Astrocyte (in vitro differentiated cells and primary cell): ENCODE measurements at regions not wholly inside any gene's neighbourhood (a gene's known extent, or its start where the extent isn't known, plus 50 kb on each side); places are given as distances from the start of the nearest gene placed in this dataset.

Source experiments
- DNase-seq: peaks from one replicate; pipeline ENCODE4 v3.0.0-alpha.2; 2010; ENCODE audit warnings: low read depth
- FAIRE-seq: peaks from 2 replicates; lab custom pipeline; 2011; peaks lifted over from hg19 to GRCh38; lab: Jason Lieb, UNC
- H2AFZ ChIP-seq: 2 replicates; pipeline ENCODE4 v1.6.0; 2012; ENCODE audit warnings: low read depth, low read length, inconsistent platforms
- H3K27ac ChIP-seq: 2 replicates; pipeline ENCODE4 v1.5.1; 2011; ENCODE audit warnings: low read depth, low read length, inconsistent platforms
- H3K27me3 ChIP-seq: 2 replicates; pipeline ENCODE4 v1.6.0; 2011; ENCODE audit warnings: low read length, inconsistent platforms; ENCODE audit not compliant: insufficient read depth
- H3K36me3 ChIP-seq: 2 replicates; pipeline ENCODE4 v1.5.1; 2011; ENCODE audit warnings: low read length, inconsistent platforms; ENCODE audit not compliant: insufficient read depth
- H3K4me1 ChIP-seq: 2 replicates; pipeline ENCODE4 v1.5.1; 2011; ENCODE audit warnings: low read length, inconsistent platforms; ENCODE audit not compliant: insufficient read depth
- H3K4me2 ChIP-seq: 2 replicates; pipeline ENCODE4 v1.6.0; 2012; ENCODE audit warnings: low read length, inconsistent platforms
- H3K4me3 ChIP-seq: 2 replicates; pipeline ENCODE4 v1.5.1; 2011; ENCODE audit warnings: low read depth, mild to moderate bottlenecking, low read length, inconsistent platforms; ENCODE audit not compliant: insufficient read depth
- H3K79me2 ChIP-seq: 2 replicates; pipeline ENCODE4 v1.6.0; 2012; ENCODE audit warnings: mild to moderate bottlenecking, low read length, inconsistent platforms; ENCODE audit not compliant: insufficient read depth
- H3K9ac ChIP-seq: 2 replicates; pipeline ENCODE4 v1.6.0; 2012; ENCODE audit warnings: mild to moderate bottlenecking, low read length, inconsistent platforms
- H3K9me3 ChIP-seq: 2 replicates; pipeline ENCODE4 v1.5.1; 2012; ENCODE audit warnings: low read depth, mild to moderate bottlenecking, low read length, inconsistent platforms; ENCODE audit not compliant: insufficient read depth
- H4K20me1 ChIP-seq: 2 replicates; pipeline ENCODE4 v1.6.0; 2012; ENCODE audit warnings: low read length, inconsistent platforms; ENCODE audit not compliant: insufficient read depth
- H3K27ac Mint-ChIP-seq: one replicate; pipeline ENCODE4 v1.8.0; 2021; ENCODE audit warnings: mild to moderate bottlenecking, mixed read lengths; ENCODE audit not compliant: unreplicated experiment
- H3K27me3 Mint-ChIP-seq: one replicate; pipeline ENCODE4 v1.8.0; 2021; ENCODE audit warnings: low read depth, mixed read lengths; ENCODE audit not compliant: unreplicated experiment
- H3K36me3 Mint-ChIP-seq: one replicate; pipeline ENCODE4 v1.8.0; 2021; ENCODE audit warnings: low read depth, mixed read lengths; ENCODE audit not compliant: unreplicated experiment
- H3K4me1 Mint-ChIP-seq: one replicate; pipeline ENCODE4 v1.8.0; 2021; ENCODE audit warnings: low read depth, mixed read lengths; ENCODE audit not compliant: unreplicated experiment
- H3K4me3 Mint-ChIP-seq: one replicate; pipeline ENCODE4 v1.8.0; 2021; ENCODE audit warnings: mild to moderate bottlenecking, moderate library complexity, mixed read lengths; ENCODE audit not compliant: unreplicated experiment
- H3K9me3 Mint-ChIP-seq: one replicate; pipeline ENCODE4 v1.8.0; 2021; ENCODE audit warnings: mild to moderate bottlenecking, mixed read lengths; ENCODE audit not compliant: unreplicated experiment
- EZH2 ChIP-seq: IDR thresholded peaks from 2 replicates; pipeline ENCODE4 v1.6.1; 2012; ENCODE audit warnings: mild to moderate bottlenecking, low read length, inconsistent platforms; ENCODE audit not compliant: insufficient read depth
- TF ChIP-seq, protein P1 (sequence below): IDR thresholded peaks from 2 replicates; pipeline ENCODE4 v1.5.1; 2011; ENCODE audit warnings: low read depth, mild to moderate bottlenecking, inconsistent platforms, low read length, moderate library complexity; ENCODE audit not compliant: insufficient read depth

DNA sequence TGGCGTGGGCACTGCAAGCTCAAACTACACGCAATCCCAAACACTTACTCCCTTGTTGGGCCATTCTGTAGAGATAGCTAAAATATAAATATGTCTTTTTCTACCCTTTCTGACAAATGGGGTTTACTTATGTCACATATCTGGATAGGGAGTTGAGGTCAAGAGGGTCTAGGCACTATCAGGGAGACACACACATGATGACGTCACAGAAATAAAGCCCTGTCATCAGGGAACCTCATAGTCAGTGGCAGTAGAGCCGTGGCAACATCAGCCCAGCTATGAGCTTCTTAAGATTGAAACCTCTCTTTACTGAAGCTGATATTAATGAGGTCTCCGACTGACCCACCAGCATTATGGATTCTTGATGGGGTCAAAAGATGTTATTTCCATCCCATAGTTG is 234.6 kb upstream of the CDH7 start:
- TF ChIP-seq EZH2: no peak
- TF ChIP-seq, protein P1, sequence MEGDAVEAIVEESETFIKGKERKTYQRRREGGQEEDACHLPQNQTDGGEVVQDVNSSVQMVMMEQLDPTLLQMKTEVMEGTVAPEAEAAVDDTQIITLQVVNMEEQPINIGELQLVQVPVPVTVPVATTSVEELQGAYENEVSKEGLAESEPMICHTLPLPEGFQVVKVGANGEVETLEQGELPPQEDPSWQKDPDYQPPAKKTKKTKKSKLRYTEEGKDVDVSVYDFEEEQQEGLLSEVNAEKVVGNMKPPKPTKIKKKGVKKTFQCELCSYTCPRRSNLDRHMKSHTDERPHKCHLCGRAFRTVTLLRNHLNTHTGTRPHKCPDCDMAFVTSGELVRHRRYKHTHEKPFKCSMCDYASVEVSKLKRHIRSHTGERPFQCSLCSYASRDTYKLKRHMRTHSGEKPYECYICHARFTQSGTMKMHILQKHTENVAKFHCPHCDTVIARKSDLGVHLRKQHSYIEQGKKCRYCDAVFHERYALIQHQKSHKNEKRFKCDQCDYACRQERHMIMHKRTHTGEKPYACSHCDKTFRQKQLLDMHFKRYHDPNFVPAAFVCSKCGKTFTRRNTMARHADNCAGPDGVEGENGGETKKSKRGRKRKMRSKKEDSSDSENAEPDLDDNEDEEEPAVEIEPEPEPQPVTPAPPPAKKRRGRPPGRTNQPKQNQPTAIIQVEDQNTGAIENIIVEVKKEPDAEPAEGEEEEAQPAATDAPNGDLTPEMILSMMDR: no peak
- no peak overlapping the region for H2AFZ ChIP-seq
- no peaks in the 10 kb centered on the region for H3K36me3 ChIP-seq
- no peaks in the 10 kb centered on the region for H3K79me2 ChIP-seq
- H4K20me1 ChIP-seq: no peaks in the 10 kb centered on the region
- no peak overlapping the region for H3K9ac ChIP-seq
- Mint-ChIP-seq H3K9me3 (no peaks in the 10 kb centered on the region), H3K36me3 (no peaks in the 10 kb centered on the region), H3K4me3 (no peak overlapping the region), H3K27ac (no peak overlapping the region), H3K27me3 (no peaks in the 10 kb centered on the region), H3K4me1 (no peaks in the 10 kb centered on the region)
- DNase-seq: no peak
- FAIRE-seq: no peak
- H3K4me3 ChIP-seq: no peak overlapping the region
- H3K9me3 ChIP-seq: peaks cover 3% of the 10 kb centered on the region
- no peak overlapping the region for H3K27ac ChIP-seq
- no peaks in the 10 kb centered on the region for H3K4me1 ChIP-seq
- H3K27me3 ChIP-seq: no peaks in the 10 kb centered on the region
- no peak overlapping the region for H3K4me2 ChIP-seq

DNA sequence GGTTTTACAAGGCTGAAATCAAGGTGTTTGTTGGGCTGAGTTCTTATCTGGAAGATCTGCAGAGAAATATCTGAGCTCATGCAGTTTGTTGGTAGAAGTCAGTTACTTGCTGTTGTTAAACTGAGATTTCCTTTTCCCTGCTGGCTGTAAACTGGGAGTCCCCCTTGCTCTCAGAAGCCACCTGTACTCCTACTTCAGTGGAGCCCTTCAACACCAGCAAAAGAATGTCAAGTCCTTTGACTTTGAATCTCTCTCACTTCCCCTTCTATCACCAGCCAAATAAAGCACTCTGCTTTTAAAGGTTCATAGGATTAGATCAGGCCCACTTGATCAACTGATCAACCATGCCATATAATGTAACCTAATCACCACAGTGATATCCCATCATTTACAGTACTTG is 252.2 kb upstream of the CDH7 start:
- Histone ChIP-seq H4K20me1 (no peaks in the 10 kb centered on the region), H3K27me3 (no peaks in the 10 kb centered on the region), H3K4me3 (no peak overlapping the region), H3K27ac (no peak overlapping the region), H3K4me2 (no peak overlapping the region), H3K4me1 (no peaks in the 10 kb centered on the region), H2AFZ (no peak overlapping the region), H3K36me3 (no peaks in the 10 kb centered on the region), H3K9me3 (no peaks in the 10 kb centered on the region), H3K9ac (no peak overlapping the region), H3K79me2 (no peaks in the 10 kb centered on the region)
- TF ChIP-seq, protein P1: no peak
- TF ChIP-seq EZH2: no peak
- DNase-seq (no peak), FAIRE-seq (no peak)
- H3K4me1 Mint-ChIP-seq: no peaks in the 10 kb centered on the region
- H3K4me3 Mint-ChIP-seq: no peak overlapping the region
- no peaks in the 10 kb centered on the region for H3K9me3 Mint-ChIP-seq
- no peak overlapping the region for H3K27ac Mint-ChIP-seq
- H3K36me3 Mint-ChIP-seq: no peaks in the 10 kb centered on the region
- H3K27me3 Mint-ChIP-seq: no peaks in the 10 kb centered on the region

DNA sequence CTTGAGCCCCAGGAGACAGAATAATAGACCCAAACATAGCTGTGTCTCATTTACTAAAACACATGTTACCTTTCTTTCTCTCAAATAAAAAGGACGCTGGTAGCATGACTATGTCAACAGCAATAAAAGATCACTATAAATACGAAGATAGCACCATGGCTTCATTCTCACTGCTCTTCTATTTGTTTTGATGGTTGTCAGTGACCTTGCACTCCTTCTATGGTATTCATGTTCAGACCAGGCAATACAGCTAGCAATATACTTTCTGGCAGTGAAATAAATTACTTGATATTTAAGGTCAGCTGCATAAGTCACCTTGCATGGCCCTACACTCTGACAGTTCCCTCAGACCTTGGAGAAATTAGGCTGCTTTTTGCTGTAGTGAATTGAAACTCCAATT is 263.2 kb upstream of the CDH7 start:
- no peaks in the 10 kb centered on the region for H3K79me2 ChIP-seq
- no peaks in the 10 kb centered on the region for H3K4me1 Mint-ChIP-seq
- no peaks in the 10 kb centered on the region for H3K9me3 Mint-ChIP-seq
- no peak for FAIRE-seq
- no peak for TF ChIP-seq EZH2
- TF ChIP-seq, protein P1: no peak
- H3K4me2 ChIP-seq: no peak overlapping the region
- no peaks in the 10 kb centered on the region for H4K20me1 ChIP-seq
- no peaks in the 10 kb centered on the region for H3K36me3 Mint-ChIP-seq
- no peak overlapping the region for H3K4me3 ChIP-seq
- no peaks in the 10 kb centered on the region for H3K4me1 ChIP-seq
- H3K27ac ChIP-seq: no peak overlapping the region
- H3K36me3 ChIP-seq: no peaks in the 10 kb centered on the region
- no peaks in the 10 kb centered on the region for H3K27me3 ChIP-seq
- H3K9ac ChIP-seq: no peak overlapping the region
- H3K27me3 Mint-ChIP-seq: no peaks in the 10 kb centered on the region
- no peaks in the 10 kb centered on the region for H3K9me3 ChIP-seq
- H3K4me3 Mint-ChIP-seq: no peak overlapping the region
- no peak overlapping the region for H2AFZ ChIP-seq
- H3K27ac Mint-ChIP-seq: no peak overlapping the region
- DNase-seq: no peak
